Progenitor cell of endocrine pancreas (in vitro differentiated cells): ENCODE measurements at regions not wholly inside any gene's neighbourhood (a gene's known extent, or its start where the extent isn't known, plus 50 kb on each side); places are given as distances from the start of the nearest gene placed in this dataset.

ENCODE experiments used
- DNase-seq: peaks from one replicate; pipeline ENCODE4 v3.0.0; 2021; ENCODE audit warnings: low spot score; ENCODE audit not compliant: unreplicated experiment
- H3K27ac Mint-ChIP-seq: 2 replicates; pipeline ENCODE4 v1.8.0; 2021; ENCODE audit warnings: mild to moderate bottlenecking, moderate library complexity, mixed read lengths
- H3K27me3 Mint-ChIP-seq: 2 replicates; pipeline ENCODE4 v1.8.0; 2021; ENCODE audit warnings: mixed read lengths
- H3K36me3 Mint-ChIP-seq: 2 replicates; pipeline ENCODE4 v1.8.0; 2022; ENCODE audit warnings: mixed read lengths; ENCODE audit not compliant: insufficient read depth
- H3K4me1 Mint-ChIP-seq: 2 replicates; pipeline ENCODE4 v1.8.0; 2021; ENCODE audit warnings: low read depth, mixed read lengths
- H3K4me3 Mint-ChIP-seq: 2 replicates; pipeline ENCODE4 v1.8.0; 2021; ENCODE audit warnings: low read depth, mild to moderate bottlenecking, moderate library complexity, mixed read lengths
- H3K9me3 Mint-ChIP-seq: 2 replicates; pipeline ENCODE4 v1.8.0; 2021; ENCODE audit warnings: low read depth, mixed read lengths
- CTCF ChIP-seq: fragments of 200-600 bp; sonication (generic); IDR thresholded peaks from one replicate; pipeline ENCODE4 v1.5.0; 2021; ENCODE audit warnings: antibody characterized with exemption, mild to moderate bottlenecking; ENCODE audit not compliant: unreplicated experiment

GRCh38 chr3:147854542-147854941 lies 445.4 kb downstream of the ZIC1 start:
- no peak for TF ChIP-seq CTCF
- no peak for DNase-seq
- Mint-ChIP-seq H3K4me3 (no peak overlapping the region), H3K9me3 (peaks cover 3% of the 10 kb centered on the region), H3K4me1 (no peaks in the 10 kb centered on the region), H3K36me3 (no peaks in the 10 kb centered on the region), H3K27me3 (no peaks in the 10 kb centered on the region), H3K27ac (no peak overlapping the region)

GRCh38 chr3:147864754-147865354 lies 455.7 kb downstream of the ZIC1 start:
- Mint-ChIP-seq H3K27me3 (no peaks in the 10 kb centered on the region), H3K36me3 (no peaks in the 10 kb centered on the region), H3K4me3 (no peak overlapping the region), H3K9me3 (peaks cover 44% of the 10 kb centered on the region), H3K27ac (no peak overlapping the region), H3K4me1 (no peaks in the 10 kb centered on the region)
- TF ChIP-seq CTCF = no peak
- no peak for DNase-seq

GRCh38 chr3:147866561-147866960 lies 457.4 kb downstream of the ZIC1 start:
- peaks cover 44% of the 10 kb centered on the region for H3K9me3 Mint-ChIP-seq
- H3K4me1 Mint-ChIP-seq = no peaks in the 10 kb centered on the region
- DNase-seq = no peak
- no peak overlapping the region for H3K27ac Mint-ChIP-seq
- no peak overlapping the region for H3K4me3 Mint-ChIP-seq
- no peak for TF ChIP-seq CTCF
- no peaks in the 10 kb centered on the region for H3K36me3 Mint-ChIP-seq
- no peaks in the 10 kb centered on the region for H3K27me3 Mint-ChIP-seq

GRCh38 chr3:147872568-147872967 lies 463.4 kb downstream of the ZIC1 start:
- H3K4me1 Mint-ChIP-seq = no peaks in the 10 kb centered on the region
- no peaks in the 10 kb centered on the region for H3K27me3 Mint-ChIP-seq
- H3K36me3 Mint-ChIP-seq = no peaks in the 10 kb centered on the region
- no peak overlapping the region for H3K27ac Mint-ChIP-seq
- no peak overlapping the region for H3K4me3 Mint-ChIP-seq
- peaks cover 11% of the 10 kb centered on the region for H3K9me3 Mint-ChIP-seq
- no peak for TF ChIP-seq CTCF
- DNase-seq = no peak

- no peaks in the 10 kb centered on the region for H3K4me1 Mint-ChIP-seq
- no peak overlapping the region for H3K27ac Mint-ChIP-seq
- no peak overlapping the region for H3K4me3 Mint-ChIP-seq
- no peaks in the 10 kb centered on the region for H3K27me3 Mint-ChIP-seq
- no peak for DNase-seq
- peaks cover 7% of the 10 kb centered on the region for H3K9me3 Mint-ChIP-seq
- H3K36me3 Mint-ChIP-seq = no peaks in the 10 kb centered on the region
- TF ChIP-seq CTCF = no peak
Observed at GRCh38 chr3:147875498-147875897, 466.3 kb downstream of the ZIC1 start.
